DLD1 (cell line): ENCODE measurements at regions not wholly inside any gene's neighbourhood (a gene's known extent, or its start where the extent isn't known, plus 50 kb on each side); places are given as distances from the start of the nearest gene placed in this dataset.

Experiments used
- in situ Hi-C: cut with HindIII; loops from 2 replicates; pipeline ENCODE4 v1.10.0; 2017; ENCODE audit warnings: low sequenced_read_pairs

- in situ Hi-C loops: no loop called here
Measured at GRCh38 chr7:21356616-21357015, 71.3 kb upstream of the SP4 start.

GRCh38 chr7:21357151-21358097 is 70.5 kb upstream of the SP4 start:
- in situ Hi-C loops: no loop called here

GRCh38 chr7:21358648-21359047 is 69.2 kb upstream of the SP4 start:
- in situ Hi-C loops: no loop called here

GRCh38 chr7:21359163-21359562 is 68.7 kb upstream of the SP4 start:
- in situ Hi-C loops: no loop called here

GRCh38 chr7:21361413-21362125 is 66.3 kb upstream of the SP4 start:
- in situ Hi-C loops: no loop called here

GRCh38 chr7:21364801-21365271 is 63.0 kb upstream of the SP4 start:
- in situ Hi-C loops: no loop called here

GRCh38 chr7:21365866-21366624 is 61.8 kb upstream of the SP4 start:
- in situ Hi-C loops: no loop called here

GRCh38 chr7:21367081-21367480 is 60.8 kb upstream of the SP4 start:
- in situ Hi-C loops: no loop called here

GRCh38 chr7:21367537-21367936 is 60.3 kb upstream of the SP4 start:
- in situ Hi-C loops: no loop called here

- in situ Hi-C loops: no loop called here
Measured at GRCh38 chr7:21368317-21368716, 59.6 kb upstream of the SP4 start.

GRCh38 chr7:21370283-21370982 is 57.5 kb upstream of the SP4 start:
- in situ Hi-C loops: no loop called here

- in situ Hi-C loops: no loop called here
Measured at GRCh38 chr7:21371360-21371759, 56.5 kb upstream of the SP4 start.

GRCh38 chr7:21373031-21373430 is 54.9 kb upstream of the SP4 start:
- in situ Hi-C loops: no loop called here

- in situ Hi-C loops: no loop called here
Measured at GRCh38 chr7:21374134-21374533, 53.7 kb upstream of the SP4 start.

- in situ Hi-C loops: no loop called here
Measured at GRCh38 chr7:21377545-21377944, 50.3 kb upstream of the SP4 start.
